H9 (cell line): ENCODE measurements at regions not wholly inside any gene's neighbourhood (a gene's known extent, or its start where the extent isn't known, plus 50 kb on each side); places are given as distances from the start of the nearest gene placed in this dataset.

Experiments used
- DNase-seq: peaks from one replicate; pipeline ENCODE4 v3.0.0-alpha.2; 2017
- H2AFZ ChIP-seq: one replicate; pipeline ENCODE4 v1.6.1; 2013; ENCODE audit warnings: mild to moderate bottlenecking, low read length, control low read depth, moderate library complexity
- H2AK5ac ChIP-seq: 2 replicates; pipeline ENCODE4 v1.6.1; 2013; ENCODE audit warnings: low read length, control low read depth, mixed read lengths; ENCODE audit not compliant: insufficient read length
- H2BK120ac ChIP-seq: one replicate; pipeline ENCODE4 v1.6.1; 2013; ENCODE audit warnings: low read depth, mild to moderate bottlenecking, low read length, control low read depth, inconsistent platforms; ENCODE audit not compliant: poor library complexity, severe bottlenecking
- H2BK12ac ChIP-seq: 2 replicates; pipeline ENCODE4 v1.6.1; 2013; ENCODE audit warnings: low read length, control low read depth, mixed read lengths, low read depth; ENCODE audit not compliant: insufficient read length
- H2BK15ac ChIP-seq: 2 replicates; pipeline ENCODE4 v1.6.1; 2013; ENCODE audit warnings: low read depth, low read length, control low read depth
- H2BK20ac ChIP-seq: one replicate; pipeline ENCODE4 v1.6.1; 2013; ENCODE audit warnings: low read depth, mild to moderate bottlenecking, low read length, control low read depth, inconsistent platforms; ENCODE audit not compliant: poor library complexity, severe bottlenecking
- H2BK5ac ChIP-seq: 2 replicates; pipeline ENCODE4 v1.6.1; 2013; ENCODE audit warnings: low read length, control low read depth, mixed read lengths; ENCODE audit not compliant: insufficient read length
- H3K14ac ChIP-seq: 2 replicates; pipeline ENCODE4 v1.6.1; 2013; ENCODE audit warnings: low read length, control low read depth; ENCODE audit not compliant: insufficient read depth
- H3K18ac ChIP-seq: 2 replicates; pipeline ENCODE4 v1.6.1; 2013; ENCODE audit warnings: low read depth, mild to moderate bottlenecking, mixed read lengths, low read length, control low read depth; ENCODE audit not compliant: insufficient read length
- H3K23ac ChIP-seq: 2 replicates; pipeline ENCODE4 v1.6.1; 2013; ENCODE audit warnings: low read length, control low read depth, mixed read lengths, low read depth; ENCODE audit not compliant: insufficient read length
- H3K23me2 ChIP-seq: 2 replicates; pipeline ENCODE4 v1.6.1; 2013; ENCODE audit warnings: low read depth, mild to moderate bottlenecking, mixed read lengths, low read length, control low read depth; ENCODE audit not compliant: insufficient read length, poor library complexity, severe bottlenecking
- H3K27ac ChIP-seq: 2 replicates; pipeline ENCODE4 v1.5.1; 2013; ENCODE audit warnings: low read length, control low read depth, mixed read lengths, low read depth; ENCODE audit not compliant: insufficient read length
- H3K27me3 ChIP-seq: 2 replicates; pipeline ENCODE4 v1.6.1; 2013; ENCODE audit warnings: low read length, control low read depth, inconsistent platforms; ENCODE audit not compliant: insufficient read depth
- H3K4ac ChIP-seq: 2 replicates; pipeline ENCODE4 v1.6.1; 2013; ENCODE audit warnings: low read depth, mild to moderate bottlenecking, control low read depth, inconsistent platforms, low read length, moderate library complexity
- H3K4me1 ChIP-seq: 2 replicates; pipeline ENCODE4 v1.6.1; 2013; ENCODE audit warnings: low read length, control low read depth, inconsistent platforms; ENCODE audit not compliant: insufficient read depth
- H3K4me2 ChIP-seq: 2 replicates; pipeline ENCODE4 v1.6.1; 2013; ENCODE audit warnings: low read length, control low read depth, mixed read lengths; ENCODE audit not compliant: insufficient read length, insufficient read depth
- H3K56ac ChIP-seq: 2 replicates; pipeline ENCODE4 v1.6.1; 2013; ENCODE audit warnings: low read depth, mild to moderate bottlenecking, mixed read lengths, low read length, control low read depth; ENCODE audit not compliant: insufficient read length
- H3K79me1 ChIP-seq: 2 replicates; pipeline ENCODE4 v1.6.1; 2013; ENCODE audit warnings: low read depth, mild to moderate bottlenecking, moderate library complexity, low read length, control low read depth, inconsistent platforms; ENCODE audit not compliant: insufficient read depth, poor library complexity, severe bottlenecking
- H3K79me2 ChIP-seq: 2 replicates; pipeline ENCODE4 v1.6.1; 2013; ENCODE audit warnings: low read length, control low read depth, inconsistent platforms; ENCODE audit not compliant: insufficient read depth
- H3K9ac ChIP-seq: 2 replicates; pipeline ENCODE4 v1.6.1; 2013; ENCODE audit warnings: low read length, control low read depth, mixed read lengths; ENCODE audit not compliant: insufficient read length; ENCODE audit errors: extremely low read depth
- H3K9me3 ChIP-seq: one replicate; pipeline ENCODE4 v1.6.1; 2013; ENCODE audit warnings: low read depth, low read length, inconsistent platforms; ENCODE audit not compliant: control insufficient read depth
- H3T11ph ChIP-seq: one replicate; pipeline ENCODE4 v1.6.1; 2013; ENCODE audit warnings: mild to moderate bottlenecking, low read length, control low read depth, inconsistent platforms
- H4K20me1 ChIP-seq: one replicate; pipeline ENCODE4 v1.6.1; 2013; ENCODE audit not compliant: control insufficient read depth, insufficient read length, insufficient read depth
- H4K5ac ChIP-seq: 2 replicates; pipeline ENCODE4 v1.6.1; 2013; ENCODE audit warnings: low read depth, mild to moderate bottlenecking, mixed read lengths, low read length, control low read depth; ENCODE audit not compliant: insufficient read length
- H4K8ac ChIP-seq: replicated peaks from 2 replicates; pipeline ENCODE4 v1.6.1; 2013; ENCODE audit warnings: low read length, control low read depth, mixed read lengths, low read depth; ENCODE audit not compliant: insufficient read length
- H4K91ac ChIP-seq: 2 replicates; pipeline ENCODE4 v1.6.1; 2013; ENCODE audit warnings: low read depth, mild to moderate bottlenecking, moderate library complexity, mixed read lengths, low read length, control low read depth; ENCODE audit not compliant: insufficient read length
- H3K27ac Mint-ChIP-seq, 3 experiments: 2 replicates in 2 of 3; 3 replicates in 1 of 3; pipeline ENCODE4 v1.8.0; 2020 to 2021; ENCODE audit warnings: mixed read lengths in 3 of 3, mild to moderate bottlenecking in 1 of 3, moderate library complexity in 1 of 3
- H3K27me3 Mint-ChIP-seq: 2 replicates; pipeline ENCODE4 v1.8.0; 2021; ENCODE audit warnings: low read depth, mild to moderate bottlenecking, moderate library complexity, mixed read lengths
- H3K36me3 Mint-ChIP-seq, 3 experiments: 2 replicates in 2 of 3; 3 replicates in 1 of 3; pipeline ENCODE4 v1.8.0; 2020 to 2021; ENCODE audit warnings: low read depth in 3 of 3, mixed read lengths in 3 of 3; ENCODE audit not compliant: insufficient read depth in 1 of 3
- H3K4me1 Mint-ChIP-seq, 2 experiments: 2 replicates each; pipeline ENCODE4 v1.8.0; 2020; ENCODE audit warnings: mixed read lengths in 2 of 2
- H3K4me3 Mint-ChIP-seq, 2 experiments: 2 replicates in 1 of 2; 3 replicates in 1 of 2; pipeline ENCODE4 v1.8.0; 2020 to 2021; ENCODE audit warnings: mild to moderate bottlenecking in 2 of 2, mixed read lengths in 2 of 2, moderate library complexity in 1 of 2
- H3K9me3 Mint-ChIP-seq, 2 experiments: 2 replicates in 1 of 2; 3 replicates in 1 of 2; pipeline ENCODE4 v1.8.0; 2020; ENCODE audit warnings: mild to moderate bottlenecking in 2 of 2, mixed read lengths in 2 of 2, moderate library complexity in 1 of 2
- CTCF ChIP-seq: fragments of 200-600 bp; sonication (generic); conservative IDR thresholded peaks from 3 replicates; pipeline ENCODE4 v1.8.0; 2021; ENCODE audit warnings: antibody characterized with exemption, mild to moderate bottlenecking
- WGBS: extraction: QIAGEN DNeasy Blood & Tissue Kit; methylation state at CpG from one replicate; pipeline ENCODE4 v1.1.7; 2013; ENCODE audit warnings: missing lambda C conversion rate, low lambda C conversion rate, mixed read lengths; ENCODE audit not compliant: insufficient read length; ENCODE audit errors: extremely low coverage; 5-methylcytosine and 5-hydroxymethylcytosine counted together

- Histone ChIP-seq H3K4ac (no peak overlapping the region), H3K56ac (no peak overlapping the region), H2BK120ac (no peak overlapping the region), H4K8ac (no peak overlapping the region), H3K27me3 (no peaks in the 10 kb centered on the region), H2AK5ac (no peak overlapping the region), H3K9ac (no peak overlapping the region), H4K5ac (no peak overlapping the region), H3K9me3 (no peaks in the 10 kb centered on the region), H3K79me1 (no peaks in the 10 kb centered on the region), H3K23ac (no peak overlapping the region), H2BK5ac (no peak overlapping the region), H3K27ac (no peak overlapping the region), H2BK15ac (no peak overlapping the region), H3K4me1 (no peaks in the 10 kb centered on the region), H2BK12ac (no peak overlapping the region), H3T11ph (no peak overlapping the region), H3K18ac (no peak overlapping the region), H2BK20ac (no peak overlapping the region), H4K20me1 (no peaks in the 10 kb centered on the region), H3K79me2 (no peaks in the 10 kb centered on the region), H4K91ac (no peak overlapping the region), H2AFZ (no peak overlapping the region), H3K4me2 (no peak overlapping the region), H3K14ac (no peak overlapping the region), H3K23me2 (no peaks in the 10 kb centered on the region)
- no peak overlapping the region for H3K27ac Mint-ChIP-seq
- no peak overlapping the region for H3K4me3 Mint-ChIP-seq
- WGBS, result no CpG with 5 or more reads among the region's 1 CpG
- H3K4me1 Mint-ChIP-seq, result no peaks in the 10 kb centered on the region
- TF ChIP-seq CTCF, result no peak
- H3K36me3 Mint-ChIP-seq, result no peaks in the 10 kb centered on the region
- H3K27me3 Mint-ChIP-seq, result no peaks in the 10 kb centered on the region
- no peak for DNase-seq
- H3K9me3 Mint-ChIP-seq, result no peaks in the 10 kb centered on the region
Measured at GRCh38 chr4:158068068-158068467, 104.8 kb downstream of the GASK1B start.
